Epithelial cell of proximal tubule (primary cell): ENCODE measurements at regions not wholly inside any gene's neighbourhood (a gene's known extent, or its start where the extent isn't known, plus 50 kb on each side); places are given as distances from the start of the nearest gene placed in this dataset.

Experiments used
- DNase-seq: peaks from one replicate; pipeline ENCODE4 v3.0.0-alpha.2; 2011; ENCODE audit warnings: low read depth
- H3K4me3 ChIP-seq: 2 replicates; pipeline ENCODE4 v1.5.1; 2011; ENCODE audit warnings: low read depth, mild to moderate bottlenecking, low read length
- TF ChIP-seq, protein P1 (sequence below): conservative IDR thresholded peaks from 2 replicates; pipeline ENCODE4 v1.5.1; 2012; ENCODE audit warnings: low read depth, mild to moderate bottlenecking, low read length

DNA sequence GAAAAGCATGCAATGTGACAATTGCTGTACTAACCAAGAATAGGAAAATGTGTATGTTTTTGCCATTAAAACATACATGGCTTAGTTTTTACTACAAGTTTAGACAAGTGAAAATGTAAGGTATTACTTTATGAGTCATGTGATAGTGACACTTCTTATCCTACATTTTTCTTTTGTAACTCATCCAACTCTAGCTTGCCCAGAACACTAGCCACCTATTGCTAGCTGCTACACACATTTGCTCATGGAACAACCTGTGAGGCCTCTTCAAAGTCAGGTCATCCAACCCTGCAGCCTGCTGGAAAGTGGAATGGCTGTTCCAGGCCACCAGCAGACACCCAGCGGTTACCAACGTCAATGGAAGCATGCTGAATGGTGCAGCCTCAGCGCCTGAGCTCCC lies 1043.9 kb downstream of the TMEM182 start:
- H3K4me3 ChIP-seq = no peak overlapping the region
- TF ChIP-seq, protein P1, sequence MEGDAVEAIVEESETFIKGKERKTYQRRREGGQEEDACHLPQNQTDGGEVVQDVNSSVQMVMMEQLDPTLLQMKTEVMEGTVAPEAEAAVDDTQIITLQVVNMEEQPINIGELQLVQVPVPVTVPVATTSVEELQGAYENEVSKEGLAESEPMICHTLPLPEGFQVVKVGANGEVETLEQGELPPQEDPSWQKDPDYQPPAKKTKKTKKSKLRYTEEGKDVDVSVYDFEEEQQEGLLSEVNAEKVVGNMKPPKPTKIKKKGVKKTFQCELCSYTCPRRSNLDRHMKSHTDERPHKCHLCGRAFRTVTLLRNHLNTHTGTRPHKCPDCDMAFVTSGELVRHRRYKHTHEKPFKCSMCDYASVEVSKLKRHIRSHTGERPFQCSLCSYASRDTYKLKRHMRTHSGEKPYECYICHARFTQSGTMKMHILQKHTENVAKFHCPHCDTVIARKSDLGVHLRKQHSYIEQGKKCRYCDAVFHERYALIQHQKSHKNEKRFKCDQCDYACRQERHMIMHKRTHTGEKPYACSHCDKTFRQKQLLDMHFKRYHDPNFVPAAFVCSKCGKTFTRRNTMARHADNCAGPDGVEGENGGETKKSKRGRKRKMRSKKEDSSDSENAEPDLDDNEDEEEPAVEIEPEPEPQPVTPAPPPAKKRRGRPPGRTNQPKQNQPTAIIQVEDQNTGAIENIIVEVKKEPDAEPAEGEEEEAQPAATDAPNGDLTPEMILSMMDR = no peak
- no peak for DNase-seq

DNA sequence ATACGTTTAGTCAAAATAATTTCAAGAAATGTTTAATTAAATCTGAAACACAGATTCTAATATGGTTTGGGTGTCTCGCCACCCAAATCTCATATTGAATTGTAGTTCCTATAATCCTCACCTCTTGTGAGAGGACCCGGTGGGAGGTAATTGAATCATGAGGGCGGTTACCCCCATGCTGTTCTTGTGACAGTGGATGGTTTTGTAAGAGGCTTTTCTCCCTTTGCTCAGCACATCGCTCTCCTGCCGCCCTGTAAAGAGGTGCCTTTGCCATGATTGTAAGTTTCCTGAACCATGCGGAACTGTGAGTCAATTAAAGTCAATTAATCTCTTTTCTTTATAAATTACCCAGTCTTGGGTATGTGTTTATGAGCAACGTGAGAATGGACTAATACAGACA lies 1045.1 kb upstream of the POU3F3 start:
- no peak for DNase-seq
- TF ChIP-seq, protein P1 = no peak
- H3K4me3 ChIP-seq = no peak overlapping the region

DNA sequence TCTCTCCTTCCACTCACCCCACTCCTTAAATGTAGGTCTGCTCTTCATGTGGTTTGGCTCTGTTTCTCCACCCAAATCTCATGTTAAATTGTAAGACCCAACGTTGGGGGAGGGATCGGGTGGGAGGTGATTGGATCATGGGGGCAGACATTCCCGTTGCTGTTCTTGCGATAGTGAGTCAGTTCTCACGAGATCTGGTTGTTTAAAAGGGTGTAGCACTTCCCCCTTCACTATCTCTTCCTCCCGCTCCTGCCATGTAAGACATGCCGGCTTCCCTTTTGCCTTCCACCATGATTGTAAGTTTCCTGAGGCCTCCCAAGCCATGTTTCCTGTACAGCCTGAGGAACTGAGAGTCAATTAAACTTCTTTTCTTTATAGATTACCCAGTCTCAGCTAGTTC lies 1044.5 kb upstream of the POU3F3 start:
- H3K4me3 ChIP-seq = no peak overlapping the region
- no peak for DNase-seq
- TF ChIP-seq, protein P1 = no peak

DNA sequence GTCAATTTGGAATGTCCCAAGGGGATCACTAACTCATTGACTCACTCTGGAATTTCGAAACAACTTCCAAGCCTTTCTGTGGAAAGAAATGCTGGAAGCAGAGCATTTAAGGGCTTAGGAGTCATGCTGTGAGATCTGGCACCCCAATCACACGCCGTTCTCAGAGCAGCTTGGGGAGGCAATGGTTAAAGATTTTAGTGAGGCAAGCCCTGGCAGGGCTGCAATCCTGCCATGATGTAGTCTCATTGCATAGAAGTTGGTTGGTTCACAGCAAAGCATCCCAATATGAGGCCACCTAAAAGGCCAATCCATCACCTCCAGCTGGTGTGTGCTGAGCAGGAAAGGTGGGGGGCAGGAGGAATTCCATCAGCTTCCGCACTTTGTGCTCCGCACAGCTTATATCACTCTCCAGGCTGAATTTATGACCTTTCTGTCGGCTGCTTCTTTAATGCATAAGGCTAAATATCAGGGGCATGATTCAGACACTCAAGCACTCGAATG lies 1043.9 kb upstream of the POU3F3 start:
- no peak for DNase-seq

DNA sequence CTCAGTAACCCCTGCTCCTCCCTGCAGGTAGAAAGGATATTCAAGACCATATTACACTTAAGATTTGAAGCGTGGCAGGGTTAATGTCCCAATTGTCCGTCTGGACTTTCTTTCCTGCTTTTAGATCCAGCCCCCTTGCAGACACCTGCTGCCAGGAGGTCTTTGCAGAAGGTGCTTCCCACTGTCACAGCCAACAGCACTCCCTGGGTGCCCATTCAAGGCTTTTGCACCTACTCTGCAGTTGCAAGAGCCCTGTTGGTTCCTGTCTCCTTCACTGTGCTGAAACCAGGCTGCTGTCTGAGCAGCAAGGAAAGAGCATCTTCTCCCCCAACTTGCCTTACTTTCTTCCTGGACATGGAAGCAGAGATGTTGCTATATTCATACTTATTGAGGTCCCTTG lies 1043.0 kb upstream of the POU3F3 start:
- no peak for DNase-seq
- TF ChIP-seq, protein P1 = no peak
- no peak overlapping the region for H3K4me3 ChIP-seq

More for the DNA sequence above, 1043.9 kb upstream of the POU3F3 start:
- TF ChIP-seq, protein P1 = no peak
- H3K4me3 ChIP-seq = no peak overlapping the region

DNA sequence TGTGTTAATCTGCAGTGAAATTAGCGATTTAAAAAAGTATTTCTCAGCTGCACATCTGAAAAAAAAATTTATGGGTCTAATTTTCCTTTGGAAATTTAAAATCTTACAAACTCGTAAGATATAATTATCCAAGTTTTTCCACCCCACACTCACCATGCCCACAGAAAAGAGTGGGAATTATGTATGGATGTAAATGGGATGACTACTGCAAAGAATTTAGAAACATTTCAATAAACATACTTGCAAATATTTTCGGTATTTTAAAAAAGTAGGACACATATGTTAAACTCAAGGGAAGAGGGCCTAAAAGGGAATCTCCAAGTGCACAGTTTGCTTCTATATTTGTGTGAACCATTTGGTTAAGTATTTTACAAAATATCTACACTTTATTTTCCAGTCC lies 1039.9 kb upstream of the POU3F3 start:
- H3K4me3 ChIP-seq = no peak overlapping the region
- no peak for DNase-seq
- TF ChIP-seq, protein P1 = no peak

DNA sequence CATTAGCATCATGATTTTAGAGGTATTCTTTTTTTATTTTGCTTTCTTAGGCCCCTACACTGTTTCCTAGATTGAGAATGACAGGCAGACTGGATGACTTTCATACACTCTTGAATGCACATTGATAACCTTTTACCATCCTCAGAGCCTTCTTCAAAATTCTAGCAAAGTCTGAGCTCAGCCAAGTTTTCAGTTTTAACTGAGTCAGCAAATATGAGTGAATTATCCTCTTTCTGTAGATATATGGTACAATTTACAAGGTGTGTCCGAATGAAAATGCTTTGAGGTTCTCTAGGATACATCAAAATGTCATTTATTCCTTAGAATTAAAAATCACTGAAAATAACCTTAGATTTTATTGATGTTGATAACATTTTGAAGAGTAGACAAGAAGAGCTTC lies 1038.2 kb upstream of the POU3F3 start:
- DNase-seq = no peak
- no peak overlapping the region for H3K4me3 ChIP-seq
- TF ChIP-seq, protein P1 = no peak
